H1 (cell line): ENCODE measurements at regions not wholly inside any gene's neighbourhood (a gene's known extent, or its start where the extent isn't known, plus 50 kb on each side); places are given as distances from the start of the nearest gene placed in this dataset.

ENCODE experiments used
- CTCF ChIA-PET: fragments of 300-600 bp; sonication (Branson Sonifier 250); formaldehyde crosslinking; loops from one replicate; lab custom pipeline; 2021; ENCODE audit not compliant: partially characterized antibody; lab: Charles Lee
- POLR2A ChIA-PET: fragments of 300-600 bp; sonication (Branson Sonifier 250); formaldehyde crosslinking; loops from one replicate; lab custom pipeline; 2021; ENCODE audit warnings: inconsistent platforms; ENCODE audit not compliant: partially characterized antibody; lab: Charles Lee
- DNase-seq, 2 experiments: peaks; one replicate each; pipeline versions ENCODE4 v3.0.0 to v3.0.0-alpha.2; 2010 to 2022; ENCODE audit warnings: low spot score in 2 of 2, low read depth in 1 of 2, mixed read lengths in 1 of 2
- FAIRE-seq: peaks from 2 replicates; lab custom pipeline; 2011; peaks lifted over from hg19 to GRCh38; lab: Jason Lieb, UNC
- H2AFZ ChIP-seq: 2 replicates; pipeline ENCODE4 v1.8.1; 2012; ENCODE audit warnings: low read length, inconsistent platforms
- H2AK5ac ChIP-seq: 2 replicates; pipeline ENCODE4 v1.6.1; 2013; ENCODE audit warnings: low read depth, low read length
- H2BK120ac ChIP-seq: replicated peaks from 2 replicates; pipeline ENCODE3; 2013; ENCODE audit warnings: low read depth, low read length, inconsistent platforms
- H2BK12ac ChIP-seq: 2 replicates; pipeline ENCODE4 v1.6.1; 2013; ENCODE audit warnings: low read depth, low read length
- H2BK15ac ChIP-seq: 2 replicates; pipeline ENCODE4 v1.6.1; 2013; ENCODE audit warnings: low read length
- H2BK20ac ChIP-seq: 2 replicates; pipeline ENCODE4 v1.6.1; 2013; ENCODE audit warnings: low read length
- H2BK5ac ChIP-seq: 2 replicates; pipeline ENCODE4 v1.6.1; 2013; ENCODE audit warnings: low read depth, low read length
- H3K14ac ChIP-seq: 2 replicates; pipeline ENCODE4 v1.6.1; 2013; ENCODE audit warnings: inconsistent platforms; ENCODE audit not compliant: insufficient read length
- H3K18ac ChIP-seq: 2 replicates; pipeline ENCODE4 v1.6.1; 2013; ENCODE audit warnings: low read length; ENCODE audit errors: extremely low read depth
- H3K23ac ChIP-seq: 2 replicates; pipeline ENCODE4 v1.6.1; 2013; ENCODE audit warnings: inconsistent platforms; ENCODE audit not compliant: insufficient read length
- H3K23me2 ChIP-seq: 2 replicates; pipeline ENCODE4 v1.6.1; 2013; ENCODE audit warnings: low read depth, low read length
- H3K27ac ChIP-seq: 2 replicates; pipeline ENCODE4 v1.6.1; 2011; ENCODE audit warnings: low read depth, low read length, inconsistent platforms
- H3K27me3 ChIP-seq, 4 experiments: replicated peaks in 1 of 4; 1 replicate in 1 of 4; 2 replicates in 3 of 4; pipeline versions ENCODE4 v1.6.1 to v1.8.1; 2011 to 2013; ENCODE audit warnings: low read length in 3 of 4, mild to moderate bottlenecking in 3 of 4, inconsistent platforms in 2 of 4, mixed read lengths in 2 of 4, moderate library complexity in 1 of 4; ENCODE audit not compliant: control insufficient read depth in 3 of 4, insufficient read depth in 3 of 4; ENCODE audit errors: extremely low read depth in 1 of 4
- H3K36me3 ChIP-seq, 4 experiments: 2 replicates each; pipeline versions ENCODE4 v1.6.1 to v1.8.1; 2011 to 2013; ENCODE audit warnings: mild to moderate bottlenecking in 4 of 4, low read length in 3 of 4, moderate library complexity in 2 of 4, control low read depth in 1 of 4, inconsistent platforms in 1 of 4; ENCODE audit not compliant: insufficient read depth in 4 of 4, control insufficient read depth in 2 of 4
- H3K4ac ChIP-seq: replicated peaks from 2 replicates; pipeline ENCODE3; 2013; ENCODE audit warnings: low read length, low read depth, mixed read lengths, inconsistent platforms; ENCODE audit not compliant: insufficient read length
- H3K4me1 ChIP-seq, 4 experiments: replicated peaks in 1 of 4; 1 replicate in 1 of 4; 2 replicates in 3 of 4; pipeline versions ENCODE4 v1.6.1 to v1.8.1; 2011 to 2013; ENCODE audit warnings: low read length in 3 of 4, inconsistent platforms in 2 of 4, mixed read lengths in 1 of 4; ENCODE audit not compliant: insufficient read depth in 4 of 4, control insufficient read depth in 3 of 4
- H3K4me2 ChIP-seq, 2 experiments: 2 replicates each; pipeline versions ENCODE4 v1.6.1 to v1.8.1; 2011 to 2013; ENCODE audit warnings: low read depth in 2 of 2, low read length in 2 of 2, control low read depth in 1 of 2, inconsistent platforms in 1 of 2, mild to moderate bottlenecking in 1 of 2; ENCODE audit not compliant: insufficient read depth in 1 of 2
- H3K4me3 ChIP-seq, 4 experiments: fragments of 200-600, 300-600 bp in 1 of 4; sonication (generic), shearing (Covaris generic), sonication (Bioruptor Twin) in 1 of 4; 2 replicates each; pipeline versions ENCODE4 v1.5.1 to v1.8.1; 2011 to 2016; ENCODE audit warnings: low read length in 4 of 4, low read depth in 3 of 4, control low read depth in 2 of 4, inconsistent platforms in 2 of 4, mild to moderate bottlenecking in 2 of 4, mixed read lengths in 1 of 4, moderate library complexity in 1 of 4; ENCODE audit not compliant: insufficient read depth in 2 of 4; ENCODE audit errors: extremely low read depth in 1 of 4
- H3K56ac ChIP-seq: replicated peaks from 2 replicates; pipeline ENCODE3; 2013; ENCODE audit warnings: low read depth, mild to moderate bottlenecking, mixed read lengths, low read length, inconsistent platforms; ENCODE audit not compliant: insufficient read length
- H3K79me1 ChIP-seq: 2 replicates; pipeline ENCODE4 v1.6.1; 2013; ENCODE audit warnings: low read depth, low read length, control low read depth
- H3K79me2 ChIP-seq, 2 experiments: 2 replicates each; pipeline versions ENCODE4 v1.6.1 to v1.8.1; 2012 to 2013; ENCODE audit warnings: low read length in 2 of 2, mild to moderate bottlenecking in 2 of 2, inconsistent platforms in 1 of 2; ENCODE audit not compliant: insufficient read depth in 2 of 2, control insufficient read depth in 1 of 2
- H3K9ac ChIP-seq, 4 experiments: replicated peaks in 1 of 4; 1 replicate in 1 of 4; 2 replicates in 3 of 4; pipeline versions ENCODE4 v1.6.1 to v1.8.1; 2011 to 2013; ENCODE audit warnings: low read depth in 3 of 4, low read length in 3 of 4, control low read depth in 2 of 4, mild to moderate bottlenecking in 2 of 4, moderate library complexity in 2 of 4, inconsistent platforms in 1 of 4; ENCODE audit errors: extremely low read depth in 1 of 4
- H3K9me3 ChIP-seq, 2 experiments: 2 replicates each; pipeline versions ENCODE4 v1.6.1 to v1.8.1; 2012 to 2013; ENCODE audit warnings: mild to moderate bottlenecking in 2 of 2, moderate library complexity in 2 of 2, control low read depth in 1 of 2, inconsistent platforms in 1 of 2, low read depth in 1 of 2, low read length in 1 of 2, mixed read lengths in 1 of 2; ENCODE audit not compliant: insufficient read depth in 2 of 2
- H4K20me1 ChIP-seq, 2 experiments: replicated peaks in 1 of 2; 2 replicates each; pipeline versions ENCODE3 to v1.8.1; 2011 to 2013; ENCODE audit warnings: inconsistent platforms in 2 of 2, low read length in 2 of 2, mild to moderate bottlenecking in 1 of 2; ENCODE audit not compliant: insufficient read depth in 2 of 2, control insufficient read depth in 1 of 2
- H4K5ac ChIP-seq: 2 replicates; pipeline ENCODE4 v1.6.1; 2013; ENCODE audit warnings: low read length, low read depth, mixed read lengths, inconsistent platforms; ENCODE audit not compliant: insufficient read length
- H4K8ac ChIP-seq: 2 replicates; pipeline ENCODE4 v1.8.0; 2013; ENCODE audit warnings: mild to moderate bottlenecking, moderate library complexity, low read length, inconsistent platforms; ENCODE audit not compliant: insufficient read depth; ENCODE audit errors: extremely low read depth
- H4K91ac ChIP-seq: replicated peaks from 2 replicates; pipeline ENCODE3; 2013; ENCODE audit warnings: low read length, mixed read lengths, inconsistent platforms; ENCODE audit not compliant: insufficient read length
- ATF3 ChIP-seq: IDR thresholded peaks from 2 replicates; pipeline ENCODE4 v1.6.1; 2011; ENCODE audit warnings: low read depth, mild to moderate bottlenecking, low read length; ENCODE audit not compliant: insufficient read depth
- BRCA1 ChIP-seq: IDR thresholded peaks from 2 replicates; pipeline ENCODE4 v1.6.1; 2012; ENCODE audit warnings: low read depth, low read length, improper control_type of control experiment
- CBX8 ChIP-seq: fragments of 300-800, 300-1000 bp; sonication (generic); IDR thresholded peaks from 2 replicates; pipeline ENCODE4 v1.7.1; 2016; ENCODE audit warnings: low read depth, low read length, borderline replicate concordance
- CHD2 ChIP-seq: IDR thresholded peaks from 2 replicates; pipeline ENCODE4 v1.6.1; 2012; ENCODE audit warnings: low read length, improper control_type of control experiment
- CTBP2 ChIP-seq: IDR thresholded peaks from 2 replicates; pipeline ENCODE4 v1.7.0; 2011; ENCODE audit warnings: borderline replicate concordance, mild to moderate bottlenecking, moderate library complexity, mixed read lengths, low read length; ENCODE audit not compliant: insufficient read depth, insufficient read length
- HDAC6 ChIP-seq: IDR thresholded peaks from one replicate; pipeline ENCODE4 v1.7.1; 2012; ENCODE audit warnings: low read depth, mild to moderate bottlenecking, inconsistent platforms, low read length, moderate library complexity
- MAFK ChIP-seq: IDR thresholded peaks from 2 replicates; pipeline ENCODE4 v1.6.1; 2012; ENCODE audit warnings: low read depth, mild to moderate bottlenecking, improper control_type of control experiment, low read length
- POLR2AphosphoS5 ChIP-seq: IDR thresholded peaks from 2 replicates; pipeline ENCODE4 v1.6.1; 2011; ENCODE audit warnings: low read depth, low read length
- RAD21 ChIP-seq, 2 experiments: IDR thresholded peaks in 1 of 2; conservative IDR thresholded peaks in 1 of 2; 2 replicates each; pipeline ENCODE4 v1.6.1; 2011; ENCODE audit warnings: low read depth in 2 of 2, low read length in 2 of 2, improper control_type of control experiment in 1 of 2, inconsistent platforms in 1 of 2, mild to moderate bottlenecking in 1 of 2, moderate library complexity in 1 of 2
- SP1 ChIP-seq: IDR thresholded peaks from 2 replicates; pipeline ENCODE4 v1.6.1; 2011; ENCODE audit warnings: low read depth, low read length
- SP4 ChIP-seq: IDR thresholded peaks from 2 replicates; pipeline ENCODE4 v1.6.1; 2012; ENCODE audit warnings: low read length, inconsistent platforms
- SUZ12 ChIP-seq: fragments of 200-600 bp; sonication (generic); IDR thresholded peaks from 2 replicates; pipeline ENCODE4 v1.6.1; 2012; ENCODE audit warnings: mild to moderate bottlenecking, inconsistent platforms, low read length, moderate library complexity, mixed read lengths
- YY1 ChIP-seq: IDR thresholded peaks from 2 replicates; pipeline ENCODE4 v1.6.1; 2011; ENCODE audit warnings: low read depth, mild to moderate bottlenecking, low read length
- WGBS, 2 experiments: shearing (Covaris generic) in 1 of 2; methylation state at CpG; one replicate each; pipeline versions ENCODE4 v1.1.6 to v1.1.7; 2013 to 2015; ENCODE audit warnings: low lambda C conversion rate in 2 of 2, mixed read lengths in 2 of 2, inconsistent platforms in 1 of 2, low coverage in 1 of 2, missing lambda C conversion rate in 1 of 2; ENCODE audit not compliant: insufficient replicate concordance in 2 of 2, insufficient coverage in 1 of 2, insufficient read length in 1 of 2; ENCODE audit errors: extremely low coverage in 1 of 2, missing lambda C conversion rate in 1 of 2; 5-methylcytosine and 5-hydroxymethylcytosine counted together

GRCh38 chr4:126572264-126572663 lies 1060.5 kb upstream of the INTU start:
- no peaks in the 10 kb centered on the region for H3K9me3 ChIP-seq
- DNase-seq (no peak), FAIRE-seq (no peak)
- no peak overlapping the region for H2BK120ac ChIP-seq
- no peaks in the 10 kb centered on the region for H3K23me2 ChIP-seq
- H3K4me1 ChIP-seq = no peaks in the 10 kb centered on the region
- H2AFZ ChIP-seq = peak overlapping the region; percentile 34; the same call in 1 of the 2 replicates
- H3K27me3 ChIP-seq = no peaks in the 10 kb centered on the region
- CTCF ChIA-PET = interaction anchor here (0.9 kb wide), 1 partner anchor 11 kb away, joined by 3 read pairs; no protein-coding TSS in a partner anchor
- POLR2A ChIA-PET = no interaction called here
- no peak overlapping the region for H3K4me2 ChIP-seq
- no peak overlapping the region for H2BK15ac ChIP-seq
- no peaks in the 10 kb centered on the region for H3K79me1 ChIP-seq
- H4K8ac ChIP-seq = no peak overlapping the region
- 73% methylated on average over 2 of the region's 2 CpGs; no CpG with 5 or more reads in 1 of the 2 experiments for WGBS, 2 experiments
- H3K4me3 ChIP-seq = no peak overlapping the region
- H4K91ac ChIP-seq = no peak overlapping the region
- no peak overlapping the region for H3K18ac ChIP-seq
- no peak overlapping the region for H2BK5ac ChIP-seq
- no peak overlapping the region for H2BK20ac ChIP-seq
- H3K9ac ChIP-seq = no peak overlapping the region
- H3K4ac ChIP-seq = no peak overlapping the region
- no peak overlapping the region for H3K23ac ChIP-seq
- H2BK12ac ChIP-seq = no peak overlapping the region
- no peak overlapping the region for H3K27ac ChIP-seq
- H2AK5ac ChIP-seq = no peak overlapping the region
- no peak overlapping the region for H3K14ac ChIP-seq
- no peaks in the 10 kb centered on the region for H3K79me2 ChIP-seq
- no peaks in the 10 kb centered on the region for H3K36me3 ChIP-seq
- no peaks in the 10 kb centered on the region for H4K20me1 ChIP-seq
- H3K56ac ChIP-seq = no peak overlapping the region
- no peak overlapping the region for H4K5ac ChIP-seq
- TF ChIP-seq SUZ12 (no peak), SP1 (no peak), MAFK (no peak), YY1 (no peak), ATF3 (no peak), CBX8 (no peak), HDAC6 (no peak), CHD2 (no peak), POLR2AphosphoS5 (no peak), CTBP2 (no peak), RAD21 (IDR thresholded peaks at IDR 0.05 in 1 of 2, conservative IDR thresholded peaks at IDR 0.05 in 1 of 2; ENCODE audit: low read depth in 2 of 2, low read length in 2 of 2) (no peak), SP4 (no peak), BRCA1 (no peak)
